SK-MEL-5 (cell line): ENCODE measurements at regions not wholly inside any gene's neighbourhood (a gene's known extent, or its start where the extent isn't known, plus 50 kb on each side); places are given as distances from the start of the nearest gene placed in this dataset.
A peak's percentile ranks its signal among the peaks of the same experiment; 100 is the strongest.

ENCODE experiments used
- DNase-seq: peaks from one replicate; pipeline ENCODE4 v3.0.0-alpha.2; 2016; ENCODE audit warnings: low read depth, low spot score
- in situ Hi-C: cut with HindIII; loops from 2 replicates; pipeline ENCODE4 v1.10.0; 2016; ENCODE audit warnings: low sequenced_read_pairs, high pct_unique_total_duplicates, low pct_unique_long_range_greater_than_20kb

- no peak for DNase-seq
- in situ Hi-C loops = no loop called here
Observed at GRCh38 chr12:25728056-25728595, 175.0 kb upstream of the LMNTD1 start.

GRCh38 chr12:25730489-25731349 is 177.6 kb upstream of the LMNTD1 start:
- in situ Hi-C loops = no loop called here

GRCh38 chr12:25733541-25733940 is 180.5 kb upstream of the LMNTD1 start:
- DNase-seq = no peak
- in situ Hi-C loops = no loop called here

More at GRCh38 chr12:25730489-25731349, 177.6 kb upstream of the LMNTD1 start:
- peak; percentile 91 for DNase-seq

DNA sequence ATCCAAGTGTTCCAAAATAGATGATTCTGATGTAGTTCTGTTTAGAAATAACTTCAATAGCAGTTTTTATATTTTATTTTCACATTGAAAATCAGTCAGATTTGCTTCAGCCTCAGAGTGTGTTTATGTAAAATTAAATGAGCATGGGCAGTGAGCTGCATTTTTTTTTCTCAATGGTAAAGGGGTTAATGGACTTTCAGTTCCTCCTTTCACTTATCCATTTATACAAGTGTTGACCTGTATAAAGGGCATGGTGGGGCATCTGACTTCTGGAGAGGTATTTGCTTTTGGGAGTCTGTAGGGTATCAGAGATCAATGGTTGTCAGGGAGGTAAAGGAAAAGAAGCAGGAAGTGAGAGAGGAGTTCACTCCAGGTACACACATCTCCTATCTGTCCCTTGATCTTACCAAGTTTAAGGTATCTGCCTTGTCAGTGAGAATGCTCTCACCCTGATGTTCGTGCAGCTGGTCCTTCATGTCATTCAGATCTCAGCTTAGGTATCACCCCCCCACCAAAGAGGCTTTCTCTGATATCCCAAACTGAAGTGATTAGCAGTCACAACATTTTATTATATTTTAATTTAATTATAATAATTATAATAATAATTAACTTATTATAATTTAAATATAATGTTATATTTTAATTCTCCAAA is 181.6 kb upstream of the LMNTD1 start:
- in situ Hi-C loops = no loop called here
- no peak for DNase-seq

DNA sequence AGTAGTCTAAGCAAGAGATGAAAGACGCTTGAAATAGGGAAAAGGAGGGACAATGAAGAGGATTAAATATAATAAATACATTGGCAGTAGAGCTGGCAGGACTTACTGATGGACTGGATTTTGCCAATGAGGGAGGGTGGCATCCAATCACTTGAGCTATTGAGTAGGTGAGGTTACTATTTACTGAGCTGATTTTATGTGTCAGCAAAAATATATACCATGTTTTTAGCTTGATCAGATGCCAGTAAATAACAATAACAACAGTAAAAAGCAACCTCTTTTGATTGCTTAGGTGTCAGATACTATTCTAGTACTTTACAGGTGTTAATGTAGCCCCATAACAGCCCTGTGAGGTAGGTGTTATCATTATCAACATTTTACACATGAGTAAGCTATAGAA is 187.5 kb upstream of the LMNTD1 start:
- in situ Hi-C loops = no loop called here
- no peak for DNase-seq

- in situ Hi-C loops = no loop called here
- no peak for DNase-seq
Observed at GRCh38 chr12:25741917-25742316, 188.8 kb upstream of the LMNTD1 start.

DNA sequence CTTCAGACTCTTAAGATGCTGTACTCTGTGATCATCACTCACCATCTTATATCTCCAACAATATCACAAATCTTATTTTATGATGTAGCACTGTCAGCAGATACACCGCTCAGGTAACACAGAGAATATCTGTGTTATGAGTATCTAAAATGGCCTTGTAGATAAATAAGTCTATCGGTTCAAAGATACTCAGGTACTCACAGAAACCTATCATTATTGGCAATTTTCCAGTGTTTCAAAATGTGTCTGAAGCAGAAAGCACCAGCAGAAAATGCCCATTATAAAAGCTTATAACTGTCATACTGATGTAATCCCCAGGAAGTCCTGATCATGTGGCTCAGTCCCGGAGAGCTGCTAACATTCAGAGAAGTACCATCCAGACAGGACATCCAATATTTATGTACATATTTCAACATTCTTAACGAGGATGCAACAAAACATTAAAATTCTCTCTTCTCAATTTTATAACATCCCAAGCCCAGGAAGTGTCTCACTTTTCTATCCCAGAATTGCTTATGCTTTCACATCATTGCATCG is 190.7 kb upstream of the LMNTD1 start:
- in situ Hi-C loops = no loop called here
- no peak for DNase-seq

- in situ Hi-C loops = no loop called here
- DNase-seq = no peak
Observed at GRCh38 chr12:25744313-25744712, 191.2 kb upstream of the LMNTD1 start.

DNA sequence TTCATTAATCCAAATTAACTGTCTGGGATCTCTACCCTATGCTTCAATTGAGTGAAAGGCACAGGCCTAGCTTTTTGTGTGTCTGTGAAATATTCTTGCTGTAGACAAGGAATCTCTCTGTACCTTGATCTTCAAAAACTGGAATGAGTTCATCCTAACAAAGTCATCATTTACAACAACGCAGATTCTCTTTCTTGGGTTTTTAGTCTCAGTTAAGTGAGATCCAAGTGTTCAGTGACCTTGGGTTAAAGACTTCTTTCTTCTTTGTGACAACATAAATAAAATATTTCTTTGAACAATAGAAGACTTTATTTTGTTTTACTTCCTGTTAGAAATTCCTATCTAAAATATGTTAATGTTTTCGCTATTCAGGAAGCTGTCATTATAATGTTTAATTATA is 192.2 kb upstream of the LMNTD1 start:
- DNase-seq = peak; percentile 55
- in situ Hi-C loops = no loop called here

GRCh38 chr12:25746131-25746530 is 193.0 kb upstream of the LMNTD1 start:
- DNase-seq = no peak
- in situ Hi-C loops = no loop called here

DNA sequence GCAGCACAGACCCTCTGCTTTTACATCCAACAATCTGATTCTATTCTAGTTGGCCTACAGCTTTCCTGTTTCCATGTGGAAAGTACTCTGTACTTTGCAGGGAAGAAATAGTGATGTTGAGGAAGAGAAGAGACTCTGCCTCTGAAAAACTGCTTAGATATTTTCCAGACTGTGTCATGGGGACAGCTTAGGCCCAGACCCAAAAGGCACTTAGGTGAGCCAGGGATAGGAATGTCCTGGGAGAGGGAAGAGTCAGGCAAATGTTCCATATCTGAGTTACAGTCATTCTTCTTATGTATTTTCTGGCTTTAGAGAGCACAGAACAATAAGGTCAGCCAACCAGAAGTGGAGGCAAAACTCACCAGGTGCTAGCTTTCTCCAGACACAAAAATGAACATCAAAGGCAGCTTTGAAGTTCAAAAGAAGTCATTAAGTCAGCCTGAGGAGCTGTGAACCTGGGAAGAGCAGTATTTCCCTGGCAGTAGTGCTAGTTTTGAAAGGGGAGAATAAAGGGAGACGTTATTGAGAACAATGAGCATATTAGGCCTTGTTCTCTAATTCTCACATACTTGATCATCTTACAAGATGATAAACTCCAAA is 199.7 kb upstream of the LMNTD1 start:
- in situ Hi-C loops = no loop called here

GRCh38 chr12:25755136-25755970 is 202.3 kb upstream of the LMNTD1 start:
- DNase-seq = no peak
- in situ Hi-C loops = no loop called here

More for the DNA sequence above, 199.7 kb upstream of the LMNTD1 start:
- no peak for DNase-seq

- no peak for DNase-seq
- in situ Hi-C loops = no loop called here
Observed at GRCh38 chr12:25755971-25756260, 202.6 kb upstream of the RASSF8 start.

DNA sequence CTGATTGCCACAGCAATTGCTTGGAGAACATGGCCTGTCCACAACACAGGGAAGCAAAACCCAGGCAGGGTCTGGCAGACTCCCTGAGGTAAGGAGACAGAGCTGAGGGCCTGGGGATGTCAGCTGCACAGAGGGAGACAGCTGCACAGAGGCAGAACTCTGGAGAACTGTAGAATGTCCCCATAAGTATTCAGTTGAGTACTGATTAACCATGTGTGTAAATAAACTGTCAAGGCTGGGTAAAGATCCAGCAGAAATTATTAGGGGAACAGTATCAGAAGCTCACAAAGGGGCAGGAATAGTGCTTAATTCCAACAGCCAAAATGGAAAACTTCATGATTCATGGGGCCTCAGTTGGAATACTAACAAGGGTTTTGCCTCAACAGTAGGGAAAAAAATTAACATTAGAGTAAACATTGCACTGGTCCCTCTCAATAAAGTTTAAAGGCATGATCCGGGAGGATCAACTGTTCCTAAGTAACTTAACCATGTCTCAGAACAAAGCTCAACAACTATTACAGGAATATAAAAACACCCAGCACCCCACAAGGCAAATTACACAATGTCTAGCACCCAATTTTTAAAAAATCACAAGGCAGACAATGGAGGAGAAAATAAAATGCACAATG is 201.3 kb upstream of the RASSF8 start:
- no peak for DNase-seq
- in situ Hi-C loops = no loop called here

DNA sequence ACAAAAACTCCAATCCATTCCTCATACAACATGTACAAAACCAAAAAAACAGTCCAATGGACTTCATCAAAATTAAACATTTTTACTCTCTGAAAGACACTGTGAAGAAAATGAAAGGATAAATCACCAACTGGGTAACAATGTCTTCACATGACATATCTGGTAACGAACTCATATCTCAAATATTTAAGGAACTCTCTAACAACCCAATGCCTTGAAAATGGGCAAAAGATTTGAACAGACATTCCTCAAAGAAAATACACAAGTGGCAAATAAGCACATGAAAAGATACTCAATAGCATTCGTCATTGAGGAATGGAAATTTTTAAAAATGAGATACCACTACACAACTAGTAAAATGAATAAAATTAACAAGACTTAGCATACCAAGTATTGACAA is 198.7 kb upstream of the RASSF8 start:
- DNase-seq = no peak
- in situ Hi-C loops = no loop called here

GRCh38 chr12:25761356-25761755 is 197.1 kb upstream of the RASSF8 start:
- no peak for DNase-seq
- in situ Hi-C loops = no loop called here

DNA sequence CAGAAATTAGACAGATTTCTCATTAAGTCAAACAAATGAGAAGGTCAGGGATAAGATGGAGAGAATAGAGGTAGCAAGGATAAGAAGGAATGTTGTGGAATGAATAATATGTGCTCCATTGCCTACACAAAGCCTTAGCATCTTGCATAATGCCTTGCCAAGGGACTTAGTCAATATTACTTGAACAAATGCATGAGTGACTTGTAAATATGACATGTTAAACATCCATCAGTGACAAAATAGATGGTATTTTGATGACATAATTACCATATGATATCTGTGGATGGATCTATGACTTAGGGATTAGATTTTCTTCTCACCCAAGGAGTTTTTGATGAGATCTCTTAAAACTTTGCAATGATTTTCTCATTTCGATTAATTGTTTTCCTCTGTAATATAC is 194.1 kb upstream of the RASSF8 start:
- in situ Hi-C loops = no loop called here
- no peak for DNase-seq
